ENCODE measurements at regions not wholly inside any gene's neighbourhood (a gene's known extent, or its start where the extent isn't known, plus 50 kb on each side); places are given as distances from the start of the nearest gene placed in this dataset.
A peak's percentile ranks its signal among the peaks of the same experiment; 100 is the strongest.

- no peak for DNase-seq (ENCODE audit: low read depth)
Measured at GRCh38 chr2:40507432-40507831, 55.5 kb upstream of the SLC8A1 start.

GRCh38 chr2:40510304-40510703, 58.4 kb upstream of the SLC8A1 start:
- DNase-seq (ENCODE audit: low read depth), result no peak

GRCh38 chr2:40511661-40512213, 59.8 kb upstream of the SLC8A1 start:
- no peak for DNase-seq (ENCODE audit: low read depth)

DNA sequence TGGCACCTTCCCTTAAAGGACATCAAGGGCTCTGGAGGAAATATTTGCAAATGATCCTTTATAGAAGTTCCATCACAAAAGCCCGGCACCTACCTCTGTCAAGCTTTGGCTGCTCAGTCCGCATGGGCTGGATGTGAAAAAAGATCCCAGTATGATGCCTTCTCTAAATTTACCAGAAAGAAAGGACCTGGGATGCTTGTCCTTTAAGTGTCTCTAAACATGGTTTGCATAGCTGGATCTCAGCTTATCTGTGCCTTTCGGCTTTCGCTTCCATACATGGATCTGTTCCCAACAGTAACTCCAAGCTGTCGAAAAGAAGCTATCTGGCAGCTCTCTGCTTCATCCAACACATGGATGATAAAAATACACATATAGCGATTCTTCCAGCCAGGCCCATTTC, 60.4 kb upstream of the SLC8A1 start:
- no peak for DNase-seq (ENCODE audit: low read depth)

DNA sequence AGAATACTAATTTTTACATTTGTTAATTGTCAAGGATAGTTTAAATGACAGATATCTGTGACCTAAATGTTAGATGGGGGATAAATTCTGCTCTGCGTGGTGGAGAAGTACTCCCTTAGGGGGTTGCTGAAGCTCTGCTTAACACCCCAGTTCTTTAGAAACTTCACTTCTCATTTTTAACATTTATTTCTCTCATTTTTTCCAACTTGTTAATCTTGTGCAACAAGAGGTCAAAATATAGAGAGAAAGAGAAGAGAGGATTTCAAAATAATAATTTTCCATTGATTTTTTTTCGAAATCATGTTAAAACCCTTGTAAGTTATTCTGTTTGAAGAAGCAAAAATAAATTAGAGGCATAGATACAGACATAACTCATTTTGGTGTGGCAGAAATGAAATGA, 61.3 kb upstream of the SLC8A1 start:
- DNase-seq (ENCODE audit: low read depth), result no peak

DNA sequence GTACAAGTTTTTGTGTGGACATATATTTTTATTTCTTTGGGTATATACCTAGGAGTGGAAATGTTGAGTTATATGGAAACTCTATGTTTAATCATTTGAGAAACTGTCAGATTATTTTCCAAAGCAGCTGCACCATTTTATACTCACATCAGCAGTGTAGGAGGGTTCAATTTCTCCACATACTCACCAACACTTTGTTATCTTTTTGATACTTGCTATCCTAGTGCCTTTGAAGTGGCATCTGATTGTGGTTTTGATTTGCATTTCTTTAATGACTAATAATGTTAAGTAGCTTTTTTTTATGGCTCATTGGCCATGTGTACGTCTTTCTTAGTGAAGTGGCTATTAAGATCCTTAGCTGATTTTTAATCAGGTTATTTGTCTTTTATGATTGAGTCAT, 64.7 kb upstream of the SLC8A1 start:
- DNase-seq (ENCODE audit: low read depth), result no peak

- no peak for DNase-seq (ENCODE audit: low read depth)
Measured at GRCh38 chr2:40528564-40528963, 76.7 kb upstream of the SLC8A1 start.

- no peak for DNase-seq (ENCODE audit: low read depth)
Measured at GRCh38 chr2:40531359-40531758, 79.5 kb upstream of the SLC8A1 start.

DNA sequence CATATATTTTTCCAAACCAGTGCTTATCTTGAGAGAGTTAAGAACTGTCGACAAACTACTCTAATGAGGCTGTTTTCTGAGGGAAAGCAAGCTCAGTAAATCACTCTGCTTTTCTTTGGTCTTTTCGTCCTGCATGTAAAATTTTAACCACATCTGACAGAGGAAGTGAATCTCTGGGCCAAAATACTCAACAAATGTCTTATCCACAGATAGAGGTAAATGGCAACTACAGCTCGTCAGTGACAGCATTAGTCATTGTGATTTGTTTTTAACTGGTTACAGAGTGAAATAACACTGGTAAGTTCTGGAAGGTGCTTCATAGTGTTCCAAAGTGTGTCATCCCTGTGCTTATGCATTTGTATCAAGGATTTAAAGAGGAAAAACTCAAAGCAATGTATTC, 82.6 kb upstream of the SLC8A1 start:
- DNase-seq (ENCODE audit: low read depth), result no peak

GRCh38 chr2:40535972-40536371, 84.1 kb upstream of the SLC8A1 start:
- no peak for DNase-seq (ENCODE audit: low read depth)

- DNase-seq (ENCODE audit: low read depth), result no peak
Measured at GRCh38 chr2:40540026-40540425, 88.1 kb upstream of the SLC8A1 start.

GRCh38 chr2:40543381-40543780, 91.5 kb upstream of the SLC8A1 start:
- DNase-seq (ENCODE audit: low read depth), result no peak

DNA sequence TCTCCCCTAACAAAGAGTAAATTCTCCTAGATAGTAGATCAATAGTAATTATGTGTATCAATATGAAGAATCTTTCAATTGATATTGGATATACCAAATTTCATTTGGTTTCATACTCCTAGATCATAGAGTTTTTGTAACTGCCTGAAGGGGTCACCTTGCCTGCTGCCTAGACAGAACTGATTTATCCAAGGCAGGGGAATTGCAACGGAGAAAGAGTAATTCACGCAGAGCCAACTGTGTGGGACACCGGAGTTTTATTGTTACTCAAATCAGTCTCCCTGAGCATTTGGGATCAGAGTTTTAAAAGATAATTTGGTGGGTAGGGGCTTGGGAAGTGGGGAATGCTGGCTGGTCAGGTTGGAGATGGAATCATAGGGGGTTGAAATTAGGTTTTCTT, 92.2 kb upstream of the SLC8A1 start:
- no peak for DNase-seq (ENCODE audit: low read depth)

DNA sequence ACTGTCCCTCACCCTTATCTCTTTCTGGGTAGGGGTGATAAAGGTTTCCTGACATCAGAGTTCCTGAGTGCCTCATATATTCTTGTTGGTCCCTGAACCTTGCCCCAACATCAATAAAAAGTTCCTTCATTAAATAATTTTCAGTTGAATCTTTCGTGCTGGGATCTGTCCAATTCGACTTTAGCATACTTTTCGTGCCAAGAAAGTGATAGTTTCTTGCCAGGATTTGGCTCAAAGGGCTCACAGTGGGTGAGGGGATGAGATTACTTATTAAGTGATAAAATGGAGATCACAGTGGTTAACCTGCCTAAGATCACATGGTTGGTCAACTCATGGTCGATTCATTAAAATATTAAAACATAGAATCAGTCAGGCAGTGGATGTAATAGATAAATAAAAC, 93.8 kb upstream of the SLC8A1 start:
- DNase-seq (ENCODE audit: low read depth), result no peak

DNA sequence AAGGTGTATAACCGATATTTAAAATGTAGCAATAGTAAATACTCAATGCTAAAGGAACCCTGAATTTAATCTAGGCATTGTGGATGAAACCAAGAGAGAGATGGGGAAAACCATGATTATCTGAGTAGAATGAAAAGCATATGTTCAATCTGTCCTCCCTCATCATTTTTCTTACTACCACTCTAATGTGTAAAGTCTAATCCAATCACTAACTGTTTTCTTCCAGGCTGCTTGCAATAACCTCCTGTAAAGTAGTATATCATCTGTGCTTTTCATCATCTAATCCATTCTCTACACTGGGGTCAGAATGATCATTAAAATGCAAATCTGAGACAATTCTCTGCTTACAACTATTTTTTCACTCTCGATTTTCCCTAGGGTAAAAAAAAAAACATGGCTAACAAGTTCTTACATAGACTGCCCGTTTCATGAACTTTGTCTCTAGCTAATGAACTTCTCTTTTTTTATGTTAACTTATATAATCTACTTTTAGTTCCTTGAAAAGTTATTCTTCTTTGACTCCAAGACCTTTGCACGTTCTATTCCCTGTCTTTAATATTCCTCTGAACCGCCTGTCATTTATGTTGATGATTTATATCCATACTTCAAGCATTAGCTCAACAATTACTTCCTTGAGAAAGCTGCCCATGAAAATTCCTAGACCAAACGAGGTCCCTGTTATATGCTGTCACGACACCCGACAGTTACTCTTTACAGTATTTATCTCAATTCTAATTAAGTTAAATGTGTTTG, 94.7 kb upstream of the SLC8A1 start:
- DNase-seq (ENCODE audit: low read depth), result no peak

DNA sequence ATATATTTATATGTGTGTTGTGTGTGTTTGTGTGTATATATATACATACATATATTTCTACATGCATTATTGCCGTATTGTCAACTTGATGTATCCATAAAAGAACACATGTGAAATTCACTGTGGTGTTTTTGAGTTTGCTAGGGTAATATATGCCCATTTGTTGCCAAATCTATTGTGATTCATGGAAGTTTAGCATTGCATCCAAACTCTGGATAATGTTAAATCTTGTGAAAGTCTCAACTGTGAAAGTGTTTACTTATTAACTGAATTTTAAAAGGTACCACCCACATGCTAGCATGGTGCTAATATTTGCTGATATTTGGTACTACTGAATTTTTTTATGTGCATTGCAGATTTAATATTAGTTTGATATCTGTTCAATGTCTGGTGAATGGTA, 96.6 kb upstream of the SLC8A1 start:
- DNase-seq (ENCODE audit: low read depth), result no peak

DNA sequence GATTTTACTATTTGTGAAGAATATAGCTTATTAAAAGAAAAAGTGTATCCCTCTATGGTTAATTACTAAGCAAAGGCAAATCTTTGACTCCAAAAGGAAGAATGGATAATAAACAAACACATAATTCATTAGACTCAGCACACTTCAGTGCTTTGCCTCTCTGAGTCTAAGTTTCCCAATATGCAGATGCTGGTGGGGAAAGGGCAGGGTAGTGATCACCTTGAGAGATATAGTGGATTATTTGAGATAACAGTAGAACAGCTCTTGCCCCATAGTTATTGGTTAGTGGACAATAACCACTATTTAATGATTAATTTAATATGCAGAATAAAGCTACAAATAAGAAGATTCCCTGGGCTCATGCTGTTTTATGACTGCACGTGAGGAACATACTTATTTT, 98.2 kb upstream of the SLC8A1 start:
- DNase-seq (ENCODE audit: low read depth), result no peak

DNA sequence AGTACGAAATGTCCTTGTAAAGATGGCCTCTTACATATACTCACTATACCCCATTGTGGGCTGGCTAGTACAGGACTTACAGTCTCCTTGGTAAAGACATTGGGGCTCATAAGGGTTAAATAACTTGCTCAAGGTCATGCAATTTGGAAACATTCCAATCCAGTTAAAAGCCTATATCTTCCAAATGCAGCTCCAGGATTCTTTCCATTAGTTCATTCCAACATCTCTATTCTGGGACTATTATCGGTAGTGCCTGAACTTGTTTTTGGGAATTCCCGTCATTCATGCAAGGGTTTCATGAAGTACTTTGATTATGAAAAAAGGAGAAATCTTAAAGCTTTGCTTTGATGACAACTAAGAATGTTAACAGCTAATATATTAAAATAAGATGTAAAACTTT, 99.2 kb upstream of the SLC8A1 start:
- DNase-seq (ENCODE audit: low read depth), result no peak

- peak; percentile 0 for DNase-seq (ENCODE audit: low read depth)
Measured at GRCh38 chr2:40554665-40555294, 102.9 kb upstream of the SLC8A1 start.

DNA sequence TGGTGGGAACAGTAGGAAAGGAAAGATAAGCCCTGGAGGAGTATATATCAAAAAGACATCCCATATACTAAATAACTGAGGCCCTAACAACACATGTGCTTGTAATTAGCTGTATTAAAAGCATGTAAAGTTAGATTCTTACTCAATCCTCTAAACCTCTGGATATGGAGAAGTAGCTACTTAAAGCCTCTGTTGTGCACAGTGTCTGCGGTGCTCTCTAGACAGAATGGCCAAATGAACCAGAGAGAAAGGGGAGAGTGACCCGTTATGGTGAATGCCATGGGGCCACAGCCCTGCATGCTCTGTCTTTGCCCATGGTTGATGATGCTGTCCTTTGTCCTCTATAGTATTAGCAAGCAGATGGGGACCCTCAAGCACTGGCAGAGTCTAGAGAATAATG, 104.4 kb upstream of the SLC8A1 start:
- no peak for DNase-seq (ENCODE audit: low read depth)

- no peak for DNase-seq (ENCODE audit: low read depth)
Measured at GRCh38 chr2:40556739-40557138, 104.8 kb upstream of the SLC8A1 start.

GRCh38 chr2:40558761-40559160, 106.9 kb upstream of the SLC8A1 start:
- DNase-seq (ENCODE audit: low read depth), result no peak

- DNase-seq (ENCODE audit: low read depth), result no peak
Measured at GRCh38 chr2:40559175-40559574, 107.3 kb upstream of the SLC8A1 start.

DNA sequence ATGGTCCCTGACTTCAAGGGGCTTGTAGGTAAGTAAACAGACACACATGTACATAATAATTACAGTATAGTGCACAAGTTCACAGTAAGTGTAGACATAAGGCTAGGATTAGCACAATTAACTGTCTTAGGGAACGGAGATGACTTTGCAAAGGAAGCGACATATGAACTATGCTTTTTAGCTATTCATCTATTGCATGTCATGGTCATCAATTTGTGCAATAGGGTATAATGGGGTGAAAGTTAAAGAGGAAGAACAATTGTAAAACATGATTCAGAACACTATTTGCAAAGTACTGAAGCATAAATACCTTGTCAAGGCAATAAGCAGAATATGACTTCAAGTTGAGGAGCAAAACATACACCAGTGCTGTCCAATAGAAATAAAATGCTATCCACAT, 112.3 kb upstream of the SLC8A1 start:
- DNase-seq (ENCODE audit: low read depth), result no peak
